ENCODE measurements at regions not wholly inside any gene's neighbourhood (a gene's known extent, or its start where the extent isn't known, plus 50 kb on each side); places are given as distances from the start of the nearest gene placed in this dataset.

DNA sequence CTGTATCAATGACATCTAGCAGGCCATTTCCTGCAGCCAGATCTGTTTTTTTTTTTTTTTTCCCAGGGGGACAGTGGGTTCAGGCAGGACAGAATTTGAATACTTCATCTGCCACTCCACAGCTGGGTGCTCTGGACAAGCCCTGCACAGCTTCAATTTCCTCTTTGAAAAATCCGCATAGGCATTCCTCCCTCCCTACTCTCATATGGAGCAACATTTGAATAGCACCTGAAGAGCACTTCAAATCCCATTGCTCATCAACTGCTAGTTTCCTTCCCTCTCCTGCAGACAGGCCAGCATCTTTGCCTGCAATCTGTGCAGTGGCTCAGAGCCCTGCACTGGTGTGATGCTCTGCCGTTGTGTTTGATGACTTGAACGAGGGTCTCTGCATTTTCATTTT lies 326.3 kb downstream of the TSN start:
- TF ChIP-seq ZFP36 (IDR thresholded peaks at IDR 0.05; ENCODE audit: low read depth, low read length, partially characterized antibody): no peak
- TF ChIP-seq ZNF764 (CRISPR knock-in tag; IDR thresholded peaks at IDR 0.05; ENCODE audit: low read depth): no peak
- TF ChIP-seq, protein P1, sequence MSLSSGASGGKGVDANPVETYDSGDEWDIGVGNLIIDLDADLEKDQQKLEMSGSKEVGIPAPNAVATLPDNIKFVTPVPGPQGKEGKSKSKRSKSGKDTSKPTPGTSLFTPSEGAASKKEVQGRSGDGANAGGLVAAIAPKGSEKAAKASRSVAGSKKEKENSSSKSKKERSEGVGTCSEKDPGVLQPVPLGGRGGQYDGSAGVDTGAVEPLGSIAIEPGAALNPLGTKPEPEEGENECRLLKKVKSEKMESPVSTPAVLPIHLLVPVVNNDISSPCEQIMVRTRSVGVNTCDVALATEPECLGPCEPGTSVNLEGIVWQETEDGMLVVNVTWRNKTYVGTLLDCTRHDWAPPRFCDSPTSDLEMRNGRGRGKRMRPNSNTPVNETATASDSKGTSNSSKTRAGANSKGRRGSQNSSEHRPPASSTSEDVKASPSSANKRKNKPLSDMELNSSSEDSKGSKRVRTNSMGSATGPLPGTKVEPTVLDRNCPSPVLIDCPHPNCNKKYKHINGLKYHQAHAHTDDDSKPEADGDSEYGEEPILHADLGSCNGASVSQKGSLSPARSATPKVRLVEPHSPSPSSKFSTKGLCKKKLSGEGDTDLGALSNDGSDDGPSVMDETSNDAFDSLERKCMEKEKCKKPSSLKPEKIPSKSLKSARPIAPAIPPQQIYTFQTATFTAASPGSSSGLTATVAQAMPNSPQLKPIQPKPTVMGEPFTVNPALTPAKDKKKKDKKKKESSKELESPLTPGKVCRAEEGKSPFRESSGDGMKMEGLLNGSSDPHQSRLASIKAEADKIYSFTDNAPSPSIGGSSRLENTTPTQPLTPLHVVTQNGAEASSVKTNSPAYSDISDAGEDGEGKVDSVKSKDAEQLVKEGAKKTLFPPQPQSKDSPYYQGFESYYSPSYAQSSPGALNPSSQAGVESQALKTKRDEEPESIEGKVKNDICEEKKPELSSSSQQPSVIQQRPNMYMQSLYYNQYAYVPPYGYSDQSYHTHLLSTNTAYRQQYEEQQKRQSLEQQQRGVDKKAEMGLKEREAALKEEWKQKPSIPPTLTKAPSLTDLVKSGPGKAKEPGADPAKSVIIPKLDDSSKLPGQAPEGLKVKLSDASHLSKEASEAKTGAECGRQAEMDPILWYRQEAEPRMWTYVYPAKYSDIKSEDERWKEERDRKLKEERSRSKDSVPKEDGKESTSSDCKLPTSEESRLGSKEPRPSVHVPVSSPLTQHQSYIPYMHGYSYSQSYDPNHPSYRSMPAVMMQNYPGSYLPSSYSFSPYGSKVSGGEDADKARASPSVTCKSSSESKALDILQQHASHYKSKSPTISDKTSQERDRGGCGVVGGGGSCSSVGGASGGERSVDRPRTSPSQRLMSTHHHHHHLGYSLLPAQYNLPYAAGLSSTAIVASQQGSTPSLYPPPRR (CRISPR knock-in tag; IDR thresholded peaks at IDR 0.05; ENCODE audit: borderline replicate concordance): no peak
- no peak for TF ChIP-seq ILK (tag; IDR thresholded peaks at IDR 0.05; ENCODE audit: borderline replicate concordance, low read depth)
- no peak for TF ChIP-seq VEZF1 (CRISPR knock-in tag; IDR thresholded peaks at IDR 0.05)
- no peak for TF ChIP-seq FOS (IDR thresholded peaks at IDR 0.05; ENCODE audit: extremely low read depth, insufficient read length)
- no peak for TF ChIP-seq ELF2 (CRISPR knock-in tag; IDR thresholded peaks at IDR 0.05)
- TF ChIP-seq STAT5B (CRISPR knock-in tag; IDR thresholded peaks at IDR 0.05): no peak
- TF ChIP-seq, protein P2, sequence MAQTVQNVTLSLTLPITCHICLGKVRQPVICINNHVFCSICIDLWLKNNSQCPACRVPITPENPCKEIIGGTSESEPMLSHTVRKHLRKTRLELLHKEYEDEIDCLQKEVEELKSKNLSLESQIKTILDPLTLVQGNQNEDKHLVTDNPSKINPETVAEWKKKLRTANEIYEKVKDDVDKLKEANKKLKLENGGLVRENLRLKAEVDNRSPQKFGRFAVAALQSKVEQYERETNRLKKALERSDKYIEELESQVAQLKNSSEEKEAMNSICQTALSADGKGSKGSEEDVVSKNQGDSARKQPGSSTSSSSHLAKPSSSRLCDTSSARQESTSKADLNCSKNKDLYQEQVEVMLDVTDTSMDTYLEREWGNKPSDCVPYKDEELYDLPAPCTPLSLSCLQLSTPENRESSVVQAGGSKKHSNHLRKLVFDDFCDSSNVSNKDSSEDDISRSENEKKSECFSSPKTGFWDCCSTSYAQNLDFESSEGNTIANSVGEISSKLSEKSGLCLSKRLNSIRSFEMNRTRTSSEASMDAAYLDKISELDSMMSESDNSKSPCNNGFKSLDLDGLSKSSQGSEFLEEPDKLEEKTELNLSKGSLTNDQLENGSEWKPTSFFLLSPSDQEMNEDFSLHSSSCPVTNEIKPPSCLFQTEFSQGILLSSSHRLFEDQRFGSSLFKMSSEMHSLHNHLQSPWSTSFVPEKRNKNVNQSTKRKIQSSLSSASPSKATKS (CRISPR knock-in tag; IDR thresholded peaks at IDR 0.05): no peak
- no peak for TF ChIP-seq YY1 (IDR thresholded peaks at IDR 0.05; ENCODE audit: borderline replicate concordance in 1 of 3, control insufficient read depth in 1 of 3, extremely low read depth in 1 of 3, insufficient read depth in 3 of 3, insufficient read length in 1 of 3, insufficient replicate concordance in 2 of 3, low read depth in 1 of 3, low read length in 2 of 3)
- no TSS peak for BruUV-seq (replicated peaks)
- Histone ChIP-seq H3K9me3 (replicated peaks; ENCODE audit: control insufficient read depth, insufficient read depth, low read depth, low read length) (no peaks in the 10 kb centered on the region), H3K9me1 (ENCODE audit: control insufficient read depth, insufficient read depth, low read length) (no peaks in the 10 kb centered on the region), H3K4me2 (ENCODE audit: insufficient read depth, low read length) (no peak overlapping the region), H2AFZ (ENCODE audit: low read depth, low read length) (no peak overlapping the region), H4K20me1 (replicated peaks; ENCODE audit: control insufficient read depth, insufficient read depth, low read length) (no peaks in the 10 kb centered on the region; the same call in 1 of the 2 replicates), H3K4me3 (no peak overlapping the region), H3K27me3 (ENCODE audit: control insufficient read depth in 2 of 2, insufficient read depth in 2 of 2, low read length in 2 of 2) (peaks cover 3 to 6% of the 10 kb centered on the region in 2 experiments; a peak in 3 of 5 replicates), H3K4me1 (replicated peaks in 1 of 2; ENCODE audit: control insufficient read depth in 2 of 2, insufficient read depth in 2 of 2, low read length in 2 of 2) (no peaks in the 10 kb centered on the region), H3K27ac (ENCODE audit: extremely low read depth, low read depth, low read length) (no peak overlapping the region), H3K9ac (ENCODE audit: insufficient read depth in 1 of 2, low read depth in 2 of 2, low read length in 2 of 2) (no peak overlapping the region), H3K79me2 (ENCODE audit: control insufficient read depth, insufficient read depth, low read length) (no peaks in the 10 kb centered on the region), H3K36me3 (ENCODE audit: control insufficient read depth, insufficient read depth, low read length) (no peaks in the 10 kb centered on the region)
- ATAC-seq (no peak), FAIRE-seq (no peak), DNase-seq (ENCODE audit: extremely low read depth in 1 of 4, low spot score in 3 of 4) (no peak)
- ChIA-PET POLR2A (no interaction called here), CTCF (ENCODE audit: low intra/inter-chr PET ratio) (no interaction called here)
- WGBS (ENCODE audit: insufficient coverage, low coverage, missing lambda C conversion rate): 0% methylated on average over 3 of the region's 3 CpGs
- intact Hi-C loops (cut with micrococcal nuclease) (no loop called here), in situ Hi-C loops (cut with MboI) (no loop called here)
